OCI-LY1 (cell line): ENCODE measurements at regions not wholly inside any gene's neighbourhood (a gene's known extent, or its start where the extent isn't known, plus 50 kb on each side); places are given as distances from the start of the nearest gene placed in this dataset.

Experiments
- H2AFZ ChIP-seq: fragments of 200-600 bp; sonication (generic), shearing (Covaris generic); 2 replicates; pipeline ENCODE4 v1.6.0; 2014; ENCODE audit warnings: antibody characterized with exemption, mild to moderate bottlenecking, low read length
- H3F3A ChIP-seq: fragments of 200-600 bp; sonication (generic), shearing (Covaris generic); 2 replicates; pipeline ENCODE4 v1.6.0; 2014; ENCODE audit warnings: mild to moderate bottlenecking, antibody characterized with exemption, low read length, moderate library complexity; ENCODE audit not compliant: insufficient read depth
- H3K27ac ChIP-seq: fragments of 200-600 bp; sonication (generic); 2 replicates; pipeline ENCODE4 v1.5.1; 2014; ENCODE audit warnings: low read length, mixed run types, mild to moderate bottlenecking, low read depth; ENCODE audit not compliant: poor library complexity, severe bottlenecking
- H3K27me3 ChIP-seq: fragments of 200-600 bp; sonication (generic); 2 replicates; pipeline ENCODE4 v1.6.0; 2014; ENCODE audit warnings: antibody characterized with exemption, mild to moderate bottlenecking, low read length, moderate library complexity; ENCODE audit not compliant: insufficient read depth
- H3K36me3 ChIP-seq: fragments of 200-600 bp; sonication (generic); 2 replicates; pipeline ENCODE4 v1.6.1; 2014; ENCODE audit warnings: mild to moderate bottlenecking, antibody characterized with exemption, low read length, moderate library complexity, mixed read lengths; ENCODE audit not compliant: insufficient read depth
- H3K4me1 ChIP-seq: fragments of 200-600 bp; sonication (generic); 2 replicates; pipeline ENCODE4 v1.5.1; 2014; ENCODE audit warnings: mild to moderate bottlenecking, low read length, moderate library complexity; ENCODE audit not compliant: insufficient read depth, severe bottlenecking
- H3K4me2 ChIP-seq: fragments of 200-600 bp; sonication (generic), shearing (Covaris generic); 2 replicates; pipeline ENCODE4 v1.6.1; 2014; ENCODE audit warnings: low read length
- H3K4me3 ChIP-seq: fragments of 200-600 bp; sonication (generic); 2 replicates; pipeline ENCODE4 v1.5.1; 2014; ENCODE audit warnings: low read length, low read depth, mild to moderate bottlenecking, mixed read lengths; ENCODE audit not compliant: poor library complexity, severe bottlenecking
- H3K79me2 ChIP-seq: fragments of 200-600 bp; shearing (Covaris generic); 2 replicates; pipeline ENCODE4 v1.6.1; 2016; ENCODE audit warnings: mixed run types, low read length, mixed read lengths; ENCODE audit not compliant: insufficient read depth
- H3K9ac ChIP-seq: fragments of 200-600 bp; sonication (generic), shearing (Covaris generic); 2 replicates; pipeline ENCODE4 v1.6.1; 2014; ENCODE audit warnings: mild to moderate bottlenecking, low read length, mixed read lengths
- H3K9me2 ChIP-seq: fragments of 200-600 bp; sonication (generic), shearing (Covaris generic); 2 replicates; pipeline ENCODE4 v1.6.1; 2014; ENCODE audit warnings: low read depth, mild to moderate bottlenecking, low read length, mixed read lengths
- H3K9me3 ChIP-seq: fragments of 200-600 bp; shearing (Covaris generic); 2 replicates; pipeline ENCODE4 v1.6.1; 2014; ENCODE audit warnings: low read length, mixed read lengths
- H4K20me1 ChIP-seq: fragments of 200-600 bp; sonication (generic), shearing (Covaris generic); 2 replicates; pipeline ENCODE4 v1.6.0; 2016; ENCODE audit warnings: mild to moderate bottlenecking, low read length; ENCODE audit not compliant: insufficient read depth
- CTCF ChIP-seq: fragments of 200-600 bp; sonication (generic), shearing (Covaris generic); IDR thresholded peaks from 2 replicates; pipeline ENCODE4 v1.5.1; 2017; ENCODE audit warnings: mild to moderate bottlenecking, antibody characterized with exemption, low read length, moderate library complexity, mixed read lengths
- EZH2 ChIP-seq: fragments of 200-600 bp; sonication (generic), shearing (Covaris generic); IDR thresholded peaks from 2 replicates; pipeline ENCODE4 v1.8.0; 2017; ENCODE audit warnings: borderline replicate concordance, mixed run types, mild to moderate bottlenecking, antibody characterized with exemption, low read length, moderate library complexity, mixed read lengths

- Histone ChIP-seq H3K9me3 (no peaks in the 10 kb centered on the region), H4K20me1 (no peaks in the 10 kb centered on the region), H3K9me2 (no peaks in the 10 kb centered on the region), H3K9ac (no peak overlapping the region), H3F3A (no peaks in the 10 kb centered on the region), H3K27me3 (no peaks in the 10 kb centered on the region), H3K4me1 (no peaks in the 10 kb centered on the region), H3K36me3 (no peaks in the 10 kb centered on the region), H3K4me2 (no peak overlapping the region), H3K4me3 (no peak overlapping the region), H3K79me2 (no peaks in the 10 kb centered on the region), H2AFZ (no peak overlapping the region), H3K27ac (no peak overlapping the region)
- TF ChIP-seq EZH2 (no peak), CTCF (no peak)
Measured at GRCh38 chr1:57872913-57873312, 449.1 kb upstream of the DAB1 start.

GRCh38 chr1:57868908-57869307 lies 445.0 kb upstream of the DAB1 start:
- no peaks in the 10 kb centered on the region for H3K9me2 ChIP-seq
- H3K27me3 ChIP-seq: no peaks in the 10 kb centered on the region
- TF ChIP-seq CTCF (no peak), EZH2 (no peak)

GRCh38 chr1:57868239-57868638 lies 444.4 kb upstream of the DAB1 start:
- no peaks in the 10 kb centered on the region for H3K79me2 ChIP-seq
- H4K20me1 ChIP-seq: no peaks in the 10 kb centered on the region
- H3K4me3 ChIP-seq: no peak overlapping the region
- H3K4me1 ChIP-seq: no peaks in the 10 kb centered on the region
- H3K9me2 ChIP-seq: no peaks in the 10 kb centered on the region
- no peak overlapping the region for H3K9ac ChIP-seq
- H3K4me2 ChIP-seq: no peak overlapping the region
- H3K27ac ChIP-seq: no peak overlapping the region
- no peaks in the 10 kb centered on the region for H3K27me3 ChIP-seq
- no peaks in the 10 kb centered on the region for H3F3A ChIP-seq
- no peaks in the 10 kb centered on the region for H3K36me3 ChIP-seq
- H2AFZ ChIP-seq: no peak overlapping the region
- TF ChIP-seq CTCF (no peak), EZH2 (no peak)
- no peaks in the 10 kb centered on the region for H3K9me3 ChIP-seq

More at GRCh38 chr1:57868908-57869307, 445.0 kb upstream of the DAB1 start:
- no peak overlapping the region for H3K27ac ChIP-seq
- no peaks in the 10 kb centered on the region for H3K9me3 ChIP-seq
- no peak overlapping the region for H3K4me2 ChIP-seq
- no peaks in the 10 kb centered on the region for H3K79me2 ChIP-seq
- H4K20me1 ChIP-seq: no peaks in the 10 kb centered on the region
- no peaks in the 10 kb centered on the region for H3K36me3 ChIP-seq
- no peak overlapping the region for H3K4me3 ChIP-seq
- H3F3A ChIP-seq: no peaks in the 10 kb centered on the region
- no peaks in the 10 kb centered on the region for H3K4me1 ChIP-seq
- H3K9ac ChIP-seq: no peak overlapping the region
- no peak overlapping the region for H2AFZ ChIP-seq
